ENCODE measurements at regions not wholly inside any gene's neighbourhood (a gene's known extent, or its start where the extent isn't known, plus 50 kb on each side); places are given as distances from the start of the nearest gene placed in this dataset.

GRCh38 chr2:196448407-196449079 lies 191.0 kb upstream of the CCDC150 start:
- TF ChIP-seq EZH2 (IDR thresholded peaks at IDR 0.05; ENCODE audit: borderline replicate concordance) (no peak), EZH2phosphoT487 (IDR thresholded peaks at IDR 0.05; ENCODE audit: low read depth, severe bottlenecking, unreplicated experiment) (no peak), CTCF (IDR thresholded peaks at IDR 0.05; ENCODE audit: poor library complexity) (no peak)
- no peaks in the 10 kb centered on the region for H3K9me3 ChIP-seq (ENCODE audit: low read depth)
- H2AFZ ChIP-seq, result no peak overlapping the region
- no peaks in the 10 kb centered on the region for H3K27me3 ChIP-seq
- no peaks in the 10 kb centered on the region for H3K79me2 ChIP-seq
- no peak overlapping the region for H3K27ac ChIP-seq
- DNase-seq (ENCODE audit: low spot score), result no peak
- no peaks in the 10 kb centered on the region for H3K4me1 ChIP-seq (ENCODE audit: insufficient read depth)
- no peaks in the 10 kb centered on the region for H4K20me1 ChIP-seq (ENCODE audit: insufficient read depth, poor library complexity, severe bottlenecking)
- no peaks in the 10 kb centered on the region for H3K9me2 ChIP-seq (replicated peaks; ENCODE audit: insufficient read depth)
- no peaks in the 10 kb centered on the region for H3K36me3 ChIP-seq (replicated peaks; ENCODE audit: insufficient read depth, low read depth)
- H3K4me3 ChIP-seq, result no peak overlapping the region
- no peak overlapping the region for H3K4me2 ChIP-seq
- WGBS (ENCODE audit: low lambda C conversion rate, missing lambda C conversion rate), result 73% methylated on average over 5 of the region's 5 CpGs

GRCh38 chr2:196449083-196449482 lies 190.4 kb upstream of the CCDC150 start:
- WGBS (ENCODE audit: low lambda C conversion rate, missing lambda C conversion rate), result 95% methylated on average over 1 of the region's 1 CpG
- no peaks in the 10 kb centered on the region for H3K27me3 ChIP-seq

GRCh38 chr2:196452758-196453157 lies 186.8 kb upstream of the CCDC150 start:
- TF ChIP-seq EZH2phosphoT487 (IDR thresholded peaks at IDR 0.05; ENCODE audit: low read depth, severe bottlenecking, unreplicated experiment), result no peak
- TF ChIP-seq EZH2 (IDR thresholded peaks at IDR 0.05; ENCODE audit: borderline replicate concordance), result no peak
- no peak for TF ChIP-seq CTCF (IDR thresholded peaks at IDR 0.05; ENCODE audit: poor library complexity)
- Histone ChIP-seq H3K4me1 (ENCODE audit: insufficient read depth) (no peaks in the 10 kb centered on the region), H3K4me2 (no peak overlapping the region), H4K20me1 (ENCODE audit: insufficient read depth, poor library complexity, severe bottlenecking) (no peaks in the 10 kb centered on the region), H3K79me2 (no peaks in the 10 kb centered on the region), H3K9me2 (replicated peaks; ENCODE audit: insufficient read depth) (no peaks in the 10 kb centered on the region), H3K9me3 (ENCODE audit: low read depth) (no peaks in the 10 kb centered on the region), H2AFZ (no peak overlapping the region), H3K27ac (no peak overlapping the region), H3K36me3 (replicated peaks; ENCODE audit: insufficient read depth, low read depth) (no peaks in the 10 kb centered on the region), H3K4me3 (no peak overlapping the region), H3K27me3 (no peaks in the 10 kb centered on the region)
- DNase-seq (ENCODE audit: low spot score), result no peak

More at GRCh38 chr2:196449083-196449482, 190.4 kb upstream of the CCDC150 start:
- Histone ChIP-seq H3K27ac (no peak overlapping the region), H3K36me3 (replicated peaks; ENCODE audit: insufficient read depth, low read depth) (no peaks in the 10 kb centered on the region), H4K20me1 (ENCODE audit: insufficient read depth, poor library complexity, severe bottlenecking) (no peaks in the 10 kb centered on the region), H3K4me2 (no peak overlapping the region), H3K4me1 (ENCODE audit: insufficient read depth) (no peaks in the 10 kb centered on the region), H2AFZ (no peak overlapping the region), H3K9me2 (replicated peaks; ENCODE audit: insufficient read depth) (no peaks in the 10 kb centered on the region), H3K4me3 (no peak overlapping the region), H3K9me3 (ENCODE audit: low read depth) (no peaks in the 10 kb centered on the region), H3K79me2 (no peaks in the 10 kb centered on the region)
- DNase-seq (ENCODE audit: low spot score), result no peak
- TF ChIP-seq EZH2phosphoT487 (IDR thresholded peaks at IDR 0.05; ENCODE audit: low read depth, severe bottlenecking, unreplicated experiment) (no peak), EZH2 (IDR thresholded peaks at IDR 0.05; ENCODE audit: borderline replicate concordance) (no peak), CTCF (IDR thresholded peaks at IDR 0.05; ENCODE audit: poor library complexity) (no peak)

Measured in hepatocyte (in vitro differentiated cells).